ENCODE measurements at regions not wholly inside any gene's neighbourhood (a gene's known extent, or its start where the extent isn't known, plus 50 kb on each side); places are given as distances from the start of the nearest gene placed in this dataset.

DNA sequence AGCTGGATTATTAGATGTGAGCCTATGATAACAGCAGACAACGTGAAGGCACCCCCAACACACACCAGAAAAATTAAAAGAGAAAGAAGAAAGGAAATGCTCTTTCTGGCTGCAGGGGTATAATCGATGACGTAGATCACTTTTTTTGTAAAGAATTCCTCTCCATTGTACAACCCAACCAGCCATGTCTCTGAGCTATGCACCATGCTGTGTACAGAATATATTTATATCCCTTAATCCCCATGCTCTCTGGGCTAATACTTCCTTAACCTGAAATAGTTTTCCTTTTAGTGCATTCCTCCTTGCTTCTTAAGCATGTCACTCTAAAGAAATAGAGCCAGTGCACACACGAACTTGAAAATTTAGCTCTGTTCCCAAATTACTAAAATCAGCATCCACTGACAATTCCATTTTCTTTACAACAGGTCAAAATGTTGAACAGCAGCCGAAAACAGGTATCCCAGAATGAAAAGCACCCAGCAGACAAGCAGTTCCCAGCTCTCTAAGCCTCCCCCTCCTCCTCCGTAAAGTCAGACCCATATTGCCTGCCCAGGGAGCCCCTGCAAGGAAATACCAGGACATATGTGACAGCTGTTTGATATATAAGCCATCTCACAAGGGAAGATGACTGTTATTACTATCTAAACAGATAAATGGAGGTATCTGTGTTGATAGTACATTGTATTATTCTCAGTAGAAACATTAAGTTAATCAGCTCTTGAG is 247.4 kb upstream of the RAB6C start:
- DNase-seq = no peak

DNA sequence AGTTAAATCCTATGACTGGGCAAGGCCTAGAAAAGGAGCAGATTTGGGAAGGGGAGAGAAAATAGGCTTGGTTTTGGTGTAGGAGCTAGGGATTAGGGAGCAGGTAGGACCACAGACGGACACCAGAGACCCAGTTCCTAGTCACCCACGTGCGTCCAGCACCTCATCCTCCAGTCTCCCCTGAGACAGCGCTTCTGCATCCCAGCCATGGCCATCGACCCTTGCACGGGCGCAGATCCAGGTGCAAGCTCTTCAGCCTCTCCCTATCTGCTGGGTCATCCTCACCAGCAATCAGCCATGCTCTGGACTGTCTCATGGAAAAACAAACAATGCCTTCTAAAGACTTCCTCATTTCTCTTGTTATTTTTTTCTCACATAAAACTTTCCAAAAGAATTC is 246.8 kb upstream of the RAB6C start:
- no peak for DNase-seq

DNA sequence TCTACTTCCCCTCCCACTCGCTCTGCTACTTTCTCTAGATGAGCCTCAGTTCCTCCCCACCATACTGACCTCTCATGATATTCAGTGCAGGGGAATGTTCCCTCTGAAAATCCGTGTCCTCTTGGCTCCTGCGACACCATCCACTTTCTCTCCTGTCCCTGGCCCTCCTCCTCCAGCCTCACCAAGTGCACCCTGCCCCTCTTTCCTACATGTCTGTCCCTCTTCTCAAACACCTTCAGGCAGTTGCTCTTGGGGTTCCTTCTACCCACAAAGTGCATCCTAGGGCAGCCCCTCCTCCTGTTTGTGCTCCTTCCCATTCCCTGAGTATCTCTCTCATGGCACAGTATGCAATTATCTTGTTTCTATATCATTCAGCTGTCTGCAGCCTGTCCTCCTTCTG is 246.4 kb upstream of the RAB6C start:
- no peak for DNase-seq

DNA sequence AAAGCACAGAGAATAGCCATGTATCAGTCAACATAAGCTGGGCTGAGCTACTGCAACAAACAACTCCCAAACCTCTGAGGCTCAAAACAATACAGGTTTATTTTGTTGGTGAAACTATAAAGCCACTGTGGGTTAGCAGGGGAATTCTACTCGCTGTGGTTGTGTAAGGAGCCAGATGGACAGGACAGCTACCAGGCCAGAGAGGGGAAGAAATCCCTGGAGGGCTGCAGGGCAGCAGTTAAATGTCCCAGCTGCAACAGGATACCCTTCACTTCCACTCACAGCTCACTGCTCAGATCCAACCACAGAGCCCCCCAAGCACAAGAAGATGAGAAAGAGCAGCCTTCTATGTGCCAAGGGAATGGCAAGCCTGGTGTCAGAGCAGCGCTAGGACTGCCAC is 245.9 kb upstream of the RAB6C start:
- DNase-seq = no peak

DNA sequence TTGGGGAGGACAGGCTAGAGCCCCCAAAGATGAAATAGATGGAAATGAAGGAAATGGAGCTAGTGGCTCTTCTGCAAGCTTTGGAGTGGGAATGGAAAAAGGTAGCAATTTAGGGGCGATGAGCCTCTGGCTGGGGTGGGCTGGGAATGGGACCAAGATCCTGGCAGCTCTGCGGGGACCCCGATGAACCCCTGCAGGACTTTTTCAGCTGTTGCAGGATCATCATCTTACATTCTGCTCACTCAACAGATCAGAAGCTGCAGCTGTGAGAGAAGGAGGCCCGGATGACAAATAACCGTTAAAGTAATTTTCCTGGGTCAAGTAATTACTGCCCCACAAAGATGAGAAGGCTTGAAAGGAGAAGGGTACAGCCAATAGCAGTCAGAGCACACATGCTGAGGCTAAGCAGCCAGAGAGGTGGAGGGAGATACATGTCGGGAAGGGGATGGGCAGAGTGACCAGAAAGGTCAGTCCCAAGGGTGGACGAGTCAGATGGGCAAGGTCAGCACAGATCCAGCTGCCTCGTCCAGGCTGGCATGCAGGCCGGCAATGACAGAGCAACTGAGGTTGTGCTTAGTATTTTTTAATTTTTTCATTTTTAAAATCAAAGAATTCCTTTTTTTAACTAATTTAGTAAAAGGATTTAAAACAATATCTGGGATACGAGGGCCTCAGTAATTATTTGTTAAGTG is 245.0 kb upstream of the RAB6C start:
- no peak for DNase-seq

DNA sequence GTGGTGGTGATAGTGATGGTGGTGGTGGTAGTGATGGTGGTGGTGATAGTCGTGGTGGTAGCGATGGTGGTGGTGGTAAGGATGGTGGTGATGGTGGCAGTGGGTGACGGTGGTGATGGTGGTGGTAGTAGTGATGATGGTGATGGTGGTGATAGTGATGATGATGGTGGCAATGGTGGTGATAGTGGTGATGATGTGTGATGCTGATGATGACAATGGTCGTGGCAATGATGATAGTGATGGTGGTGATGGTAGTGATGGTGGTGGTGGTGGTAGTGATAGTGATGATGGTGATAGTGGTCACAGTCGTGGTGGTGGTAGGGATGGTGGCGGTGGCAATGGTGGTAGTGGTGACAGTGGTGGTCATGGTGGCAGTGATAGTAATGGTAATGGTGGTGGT is 243.9 kb upstream of the RAB6C start:
- no peak for DNase-seq

DNA sequence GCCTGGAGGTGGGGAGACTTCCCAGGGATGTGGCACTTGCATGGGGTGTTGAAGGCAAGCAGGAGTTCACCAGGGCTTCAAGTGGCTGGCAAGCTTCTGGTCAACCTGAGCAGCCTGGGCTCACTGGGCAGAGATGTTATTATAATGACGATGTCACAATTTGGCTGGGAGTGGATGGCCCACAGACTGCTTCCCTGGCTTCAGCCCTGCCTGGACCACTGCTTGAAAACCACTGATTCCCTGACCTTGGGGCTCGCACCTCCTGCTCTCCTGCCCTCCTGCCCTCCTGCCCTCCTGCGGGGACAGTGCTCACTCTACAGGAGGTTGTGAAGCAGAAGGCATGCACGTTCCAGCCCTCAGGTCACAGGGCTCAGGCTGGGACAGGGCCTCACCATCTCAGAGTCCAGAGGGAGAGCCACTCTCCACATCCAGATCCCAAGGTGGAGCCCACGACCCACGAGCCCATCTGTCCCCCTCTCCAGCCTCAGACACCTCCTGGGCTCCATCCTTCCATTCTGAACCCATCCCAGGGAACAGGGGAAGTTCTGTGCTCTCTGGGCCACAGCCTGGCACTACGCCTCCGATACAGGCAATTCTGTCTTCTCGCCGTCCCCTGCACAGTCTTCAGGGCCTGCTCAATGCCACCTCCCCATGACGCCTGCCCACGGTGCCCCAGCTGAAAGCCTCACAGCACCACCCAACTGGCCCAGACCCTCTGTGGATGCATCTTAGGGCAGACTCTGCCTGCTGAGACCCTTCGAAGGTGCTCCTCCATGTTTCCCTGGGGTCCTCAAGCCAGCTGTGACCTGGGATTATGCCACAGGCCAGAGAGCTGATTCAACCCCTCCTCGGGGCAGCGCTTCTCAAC is 241.6 kb upstream of the RAB6C start:
- DNase-seq = no peak

DNA sequence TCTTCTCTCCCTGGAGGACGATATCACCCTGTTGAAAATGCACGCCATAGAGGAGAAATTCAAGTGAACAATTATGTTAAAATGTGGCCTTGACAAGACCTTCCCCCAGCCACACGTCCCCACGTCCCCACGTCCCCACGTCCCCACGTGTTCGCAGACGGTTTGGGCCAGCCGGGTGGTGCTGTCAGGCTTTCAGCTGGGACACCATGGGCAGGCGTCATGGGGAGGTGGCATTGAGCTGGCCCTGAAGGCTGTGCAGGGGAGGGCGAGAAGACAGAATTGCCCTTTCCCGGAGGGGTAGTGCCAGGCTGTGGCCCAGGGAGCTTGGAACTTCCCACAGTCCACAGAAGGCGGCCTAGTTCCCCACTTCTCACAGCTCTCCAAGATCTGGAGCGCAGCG is 240.7 kb upstream of the RAB6C start:
- DNase-seq = no peak

DNA sequence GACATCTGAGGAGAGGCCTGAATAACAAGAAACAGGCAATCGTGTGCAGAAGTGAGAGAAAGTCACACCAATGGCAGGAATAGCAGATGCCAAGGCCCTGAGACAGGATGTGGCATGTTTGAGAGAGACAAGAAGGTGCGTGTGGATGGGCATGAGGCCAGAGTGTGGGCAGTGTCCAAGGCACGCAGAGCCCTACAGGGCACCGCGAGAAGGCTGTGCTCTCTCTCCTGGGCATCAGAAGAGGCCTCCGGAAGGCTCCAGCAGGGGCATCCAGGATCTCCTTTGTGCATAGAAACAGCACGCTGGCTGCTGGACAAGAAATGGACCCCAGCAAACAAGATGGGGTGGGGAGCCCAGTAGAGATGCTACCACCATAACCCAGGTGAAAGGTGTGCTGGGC is 239.0 kb upstream of the RAB6C start:
- DNase-seq = no peak

DNA sequence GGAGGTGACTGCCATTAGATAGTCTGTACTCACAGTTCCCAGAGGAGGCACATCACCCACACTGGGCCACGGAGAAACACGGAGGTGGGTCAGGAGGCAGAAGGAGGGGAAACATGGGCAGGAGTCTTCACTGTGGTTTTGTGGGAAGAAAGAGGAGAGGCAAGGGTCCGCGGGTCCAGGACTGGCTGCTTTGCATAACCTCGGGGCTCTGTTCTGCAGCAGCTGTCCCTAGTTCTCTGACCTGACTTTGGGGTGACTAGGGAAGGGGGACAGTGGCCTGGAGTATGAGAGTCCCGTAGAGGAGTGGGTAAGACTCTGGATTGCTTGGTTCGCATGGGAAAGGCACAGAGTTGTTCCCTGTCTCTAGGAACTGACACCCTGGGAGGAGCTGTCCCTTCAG is 238.3 kb upstream of the RAB6C start:
- DNase-seq = no peak

DNA sequence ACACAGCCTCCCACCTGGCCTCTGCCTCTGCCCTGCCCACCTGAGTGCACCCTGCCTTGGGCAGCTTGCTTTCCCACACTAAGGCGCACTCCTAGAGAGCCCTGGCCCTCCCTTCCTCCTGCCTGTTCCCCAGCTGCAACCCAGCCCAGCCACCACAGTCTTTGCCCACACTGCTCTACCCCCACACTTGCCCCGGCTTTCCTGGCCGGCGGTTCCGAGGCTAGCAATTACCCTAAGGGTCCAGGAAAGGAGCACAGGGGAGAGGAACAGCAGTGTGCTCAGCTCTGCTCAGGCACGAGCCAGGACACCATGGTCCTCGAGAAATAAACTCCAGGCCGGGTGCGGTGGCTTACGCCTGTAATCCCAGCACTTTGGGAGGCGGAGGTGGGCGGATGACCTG is 237.8 kb upstream of the RAB6C start:
- DNase-seq = no peak

DNA sequence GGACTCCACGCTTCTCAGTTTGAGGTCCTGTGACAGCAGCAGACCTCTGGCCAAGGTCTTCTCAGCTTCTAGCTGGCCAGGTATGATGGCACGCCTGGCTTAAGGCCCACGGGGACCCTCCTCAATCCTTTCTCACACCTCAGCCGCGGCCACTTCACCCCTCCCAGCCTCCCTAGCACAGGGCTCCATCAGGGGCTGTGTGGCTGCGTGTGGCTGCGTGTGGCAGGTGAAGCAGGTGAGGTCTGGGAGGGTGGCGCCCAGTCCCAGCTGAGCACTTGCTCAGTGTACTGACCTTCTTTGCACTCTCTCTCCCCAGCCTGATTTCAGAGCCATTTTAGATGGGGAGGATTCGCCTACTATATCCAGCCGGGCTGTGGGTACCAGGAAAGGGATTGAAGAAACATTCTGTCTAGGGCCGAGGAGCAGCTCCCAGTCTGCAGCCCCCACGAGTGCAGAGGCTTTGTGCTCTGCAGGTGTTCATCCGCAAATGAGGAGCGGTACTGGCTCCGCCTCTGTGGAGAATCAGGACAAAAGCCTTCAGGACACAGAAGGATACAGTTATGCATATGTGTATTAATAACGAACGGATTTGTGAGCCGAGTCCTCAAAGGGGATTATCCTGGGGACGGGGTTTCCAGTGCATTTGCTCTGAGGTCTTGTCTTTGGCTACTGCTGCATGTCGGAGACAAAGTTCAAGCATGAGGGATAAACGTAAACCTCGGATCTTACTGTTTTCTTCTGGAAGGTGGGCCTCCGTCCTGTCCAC is 236.9 kb upstream of the RAB6C start:
- DNase-seq = no peak

DNA sequence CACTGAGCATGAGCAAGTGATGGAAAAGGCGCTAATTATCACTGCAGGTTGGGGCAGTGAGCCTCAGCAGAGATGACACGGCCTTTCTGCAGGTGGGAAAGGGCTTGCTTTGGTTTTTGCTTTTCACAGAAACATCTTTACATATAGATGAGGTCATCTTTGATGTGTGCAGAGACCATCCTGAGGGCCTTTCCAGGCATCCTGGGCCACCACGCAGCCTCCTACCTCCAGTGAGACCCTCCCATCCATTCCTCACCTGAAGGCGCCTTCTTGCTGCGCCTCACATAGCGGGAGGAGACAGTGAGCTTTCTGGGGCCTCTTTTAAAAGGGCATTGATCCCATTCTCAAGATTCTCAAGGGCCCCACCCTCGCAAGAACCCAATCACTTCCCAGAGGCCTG is 235.3 kb upstream of the RAB6C start:
- DNase-seq = no peak

DNA sequence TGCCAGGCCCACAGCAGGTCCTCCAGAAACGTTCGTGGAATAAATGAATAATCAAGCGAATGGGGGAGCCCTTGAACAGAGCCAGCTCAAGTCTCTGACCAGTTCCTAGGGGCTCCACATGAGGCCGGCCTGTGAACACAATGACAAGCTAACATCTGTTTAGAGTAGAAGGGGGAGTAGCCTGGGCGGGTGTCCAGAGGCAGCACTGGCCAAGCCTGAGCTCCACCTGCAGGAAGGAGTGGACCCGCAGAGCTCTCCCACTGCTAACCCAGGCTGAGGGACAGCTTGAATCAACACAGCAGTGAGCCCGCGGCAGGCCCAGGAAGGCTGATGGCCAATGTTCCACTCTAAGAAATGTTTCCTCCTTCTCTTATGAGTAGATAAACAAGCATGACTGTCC is 234.8 kb upstream of the RAB6C start:
- DNase-seq = no peak

DNA sequence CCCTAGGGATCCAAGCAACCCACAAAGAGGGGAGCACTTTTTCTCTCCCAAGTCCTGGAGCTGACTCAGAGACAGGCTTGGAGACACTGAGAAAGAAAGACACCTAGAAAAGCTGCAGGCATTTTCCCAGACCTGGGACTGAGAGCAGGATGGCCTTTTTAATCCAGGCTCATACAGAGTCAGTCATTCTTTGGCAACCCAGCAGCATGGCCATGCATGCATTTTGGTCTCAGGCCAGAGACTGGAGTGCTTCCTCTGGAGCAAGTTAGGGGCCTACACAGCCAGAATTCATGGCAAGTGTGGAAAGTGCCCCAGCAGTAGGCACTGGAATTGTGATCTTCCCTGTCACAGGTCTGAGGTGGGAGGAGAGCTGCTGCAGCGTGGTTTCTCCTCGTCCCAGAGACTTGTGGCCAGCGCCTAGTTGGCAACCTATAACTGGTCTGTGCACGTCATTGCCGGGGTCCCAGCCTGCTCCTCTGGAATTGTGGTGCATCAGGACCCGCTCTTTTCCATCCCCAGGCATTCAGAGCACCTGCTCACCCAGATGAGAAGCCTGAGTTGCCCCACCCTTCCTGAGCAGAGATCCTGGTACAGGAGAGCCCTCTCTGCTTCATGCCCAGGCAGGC is 231.9 kb upstream of the RAB6C start:
- DNase-seq = no peak

DNA sequence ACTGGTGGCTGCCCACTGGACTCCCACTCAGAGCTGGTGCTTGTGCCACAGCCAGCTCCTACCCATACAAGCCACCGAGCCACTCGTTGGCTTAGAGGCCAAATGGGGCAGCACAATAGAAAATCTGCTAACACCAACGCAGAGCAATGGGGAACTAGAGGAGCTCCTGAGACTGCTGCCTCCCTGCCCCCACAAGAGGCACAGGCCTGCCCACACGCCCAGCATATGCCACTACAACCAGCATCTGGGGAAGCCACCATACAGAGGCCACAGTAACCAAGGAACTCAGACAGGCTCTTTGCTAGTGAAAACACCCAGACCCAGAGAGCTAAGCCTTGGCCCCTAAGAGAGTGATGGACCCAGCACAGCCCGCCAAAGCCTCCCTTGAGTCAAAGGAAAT is 231.2 kb upstream of the RAB6C start:
- DNase-seq = no peak

DNA sequence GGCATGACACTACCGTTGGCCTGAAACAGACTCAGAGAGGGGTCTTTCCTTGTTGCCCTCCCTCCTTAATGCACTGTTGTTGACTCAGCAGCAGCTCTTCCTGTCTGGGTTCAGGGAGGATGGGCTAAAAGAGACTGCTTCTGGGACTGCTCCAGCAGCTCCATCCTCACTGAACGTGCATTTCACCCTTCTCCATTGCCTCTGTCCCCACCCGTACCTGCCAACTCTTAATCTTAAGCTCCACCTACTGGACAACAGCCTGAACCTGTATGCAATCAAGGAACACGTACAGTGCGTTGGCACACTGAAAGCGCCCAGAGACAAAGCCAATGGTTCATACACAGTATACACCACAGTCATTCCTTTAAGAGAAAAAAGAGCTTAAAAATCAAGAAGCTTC is 230.8 kb upstream of the RAB6C start:
- no peak for DNase-seq

DNA sequence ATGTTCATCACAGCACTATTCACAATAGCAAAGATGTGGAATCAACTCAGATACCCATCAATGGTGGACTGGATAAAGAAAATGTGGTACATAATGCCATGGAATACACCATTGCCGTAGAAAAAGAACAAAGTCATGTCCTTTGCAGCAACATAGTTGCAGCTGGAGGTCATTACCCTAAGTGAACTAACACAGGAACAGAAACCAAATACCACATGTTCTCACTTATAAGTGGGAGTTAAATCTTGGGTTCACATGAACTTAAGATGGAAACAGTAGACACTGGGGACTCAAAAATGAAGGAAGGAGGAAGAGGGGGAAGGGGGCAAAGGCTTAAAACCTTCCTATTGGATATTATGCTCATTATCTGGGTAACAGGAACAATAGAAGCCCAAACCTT is 228.1 kb upstream of the RAB6C start:
- DNase-seq = no peak

DNA sequence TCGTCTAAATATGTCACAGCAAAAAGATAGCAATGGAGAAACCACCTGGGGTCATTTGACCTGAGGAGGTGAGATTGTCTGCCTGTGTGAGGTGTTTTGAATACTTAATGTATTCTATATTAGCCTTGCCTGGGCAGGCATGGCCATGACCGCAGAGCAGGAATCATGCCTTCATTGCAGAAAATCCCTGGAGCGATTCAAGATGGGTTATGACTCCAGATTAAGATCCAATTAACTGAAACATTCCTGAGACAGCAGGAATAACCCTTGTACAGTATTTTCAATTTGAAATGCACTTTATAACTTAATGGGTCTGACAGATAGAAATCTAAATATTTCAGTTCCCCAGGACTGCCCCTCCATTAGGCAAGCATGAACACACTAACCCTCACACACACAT is 227.3 kb upstream of the RAB6C start:
- no peak for DNase-seq

DNA sequence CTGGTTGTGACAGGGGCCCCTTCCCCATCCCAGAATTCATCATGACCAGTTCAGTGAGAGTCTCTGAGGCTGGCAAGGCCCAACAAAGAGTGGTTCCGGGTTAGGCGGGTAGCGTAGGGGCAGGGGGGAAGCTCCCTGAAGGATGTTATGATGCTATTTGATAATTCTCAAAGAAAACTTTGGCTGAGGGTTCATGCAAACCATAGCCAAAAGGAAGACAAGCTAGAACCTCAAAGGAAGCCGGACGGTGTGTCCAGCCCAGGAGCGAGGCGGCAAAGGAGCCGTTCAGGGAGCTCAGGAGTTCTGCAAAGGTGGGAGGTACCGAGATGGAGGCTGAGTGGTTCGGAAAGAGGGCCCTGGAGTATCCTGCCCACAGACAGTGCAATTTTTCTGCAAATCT is 226.8 kb upstream of the RAB6C start:
- no peak for DNase-seq

DNA sequence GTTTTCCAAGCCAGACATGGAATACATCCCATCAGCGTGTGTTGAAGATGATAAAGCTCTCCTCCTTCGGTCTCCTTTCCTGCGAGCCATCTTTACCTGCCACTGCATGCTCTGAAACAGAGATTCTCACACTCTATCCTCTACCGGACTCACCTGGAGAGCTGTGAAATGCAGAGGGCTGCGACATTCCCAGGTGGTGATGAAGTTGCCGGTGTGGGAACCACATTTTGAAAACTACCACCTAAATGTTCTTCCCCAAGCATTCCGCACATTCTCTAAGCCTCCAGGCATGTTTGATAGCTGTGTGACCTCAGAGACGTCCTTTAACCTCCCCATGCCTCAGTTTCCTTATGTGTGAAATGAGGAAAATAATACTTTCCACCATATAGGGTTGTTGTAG is 226.2 kb upstream of the RAB6C start:
- DNase-seq = no peak

DNA sequence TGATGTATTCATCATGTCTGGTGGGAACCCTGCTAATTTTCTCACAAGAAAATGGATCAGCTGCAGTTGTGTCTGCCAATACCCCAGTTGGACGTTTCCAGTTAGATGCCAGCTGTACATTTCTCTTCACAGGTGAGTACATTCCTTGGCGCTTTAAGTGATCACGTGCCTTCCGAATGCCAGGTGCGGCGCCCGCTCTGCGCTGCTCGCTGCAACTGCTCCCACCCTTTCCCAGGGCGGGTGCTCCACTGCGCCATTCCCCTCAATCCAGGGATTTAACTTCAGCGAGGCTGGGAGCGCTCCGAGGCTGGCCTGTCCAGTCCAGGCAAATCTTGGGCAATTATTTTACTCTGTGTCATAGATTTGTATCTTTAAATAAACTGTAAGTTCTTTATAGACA is 225.0 kb upstream of the RAB6C start:
- DNase-seq = no peak

DNA sequence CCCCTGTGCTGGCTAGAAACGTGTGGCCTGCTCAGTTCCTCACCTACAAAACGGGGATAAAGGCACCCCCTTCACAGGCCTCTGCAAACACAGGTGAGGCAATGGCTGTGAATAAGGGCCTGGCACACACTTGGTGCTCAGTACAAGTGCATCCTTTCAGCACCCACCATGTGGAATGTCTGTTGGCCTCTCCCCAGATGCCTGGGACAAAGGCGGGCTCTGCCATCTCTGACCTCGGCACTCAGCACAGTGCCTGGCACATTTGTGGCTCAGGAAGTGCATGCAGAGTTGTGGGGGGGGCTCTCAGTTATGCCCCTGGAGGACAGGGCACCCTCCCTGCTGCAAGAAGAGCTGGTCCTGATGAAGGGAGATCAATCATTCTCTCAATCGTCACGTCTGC is 224.6 kb upstream of the RAB6C start:
- DNase-seq = no peak
